ENCODE measurements at regions not wholly inside any gene's neighbourhood (a gene's known extent, or its start where the extent isn't known, plus 50 kb on each side); places are given as distances from the start of the nearest gene placed in this dataset.

- 72 to 77% (median 76%) methylated on average over 7 of the region's 7 CpGs for WGBS, 3 donors
- ATAC-seq (no peak), DNase-seq (no peak)
- intact Hi-C loops (cut with DNase I): loop anchor here in 1 of 2 donors (5.0 kb wide), 2 partner anchors 45 to 110 kb away; no protein-coding TSS in a partner anchor
- TF ChIP-seq, protein P1, sequence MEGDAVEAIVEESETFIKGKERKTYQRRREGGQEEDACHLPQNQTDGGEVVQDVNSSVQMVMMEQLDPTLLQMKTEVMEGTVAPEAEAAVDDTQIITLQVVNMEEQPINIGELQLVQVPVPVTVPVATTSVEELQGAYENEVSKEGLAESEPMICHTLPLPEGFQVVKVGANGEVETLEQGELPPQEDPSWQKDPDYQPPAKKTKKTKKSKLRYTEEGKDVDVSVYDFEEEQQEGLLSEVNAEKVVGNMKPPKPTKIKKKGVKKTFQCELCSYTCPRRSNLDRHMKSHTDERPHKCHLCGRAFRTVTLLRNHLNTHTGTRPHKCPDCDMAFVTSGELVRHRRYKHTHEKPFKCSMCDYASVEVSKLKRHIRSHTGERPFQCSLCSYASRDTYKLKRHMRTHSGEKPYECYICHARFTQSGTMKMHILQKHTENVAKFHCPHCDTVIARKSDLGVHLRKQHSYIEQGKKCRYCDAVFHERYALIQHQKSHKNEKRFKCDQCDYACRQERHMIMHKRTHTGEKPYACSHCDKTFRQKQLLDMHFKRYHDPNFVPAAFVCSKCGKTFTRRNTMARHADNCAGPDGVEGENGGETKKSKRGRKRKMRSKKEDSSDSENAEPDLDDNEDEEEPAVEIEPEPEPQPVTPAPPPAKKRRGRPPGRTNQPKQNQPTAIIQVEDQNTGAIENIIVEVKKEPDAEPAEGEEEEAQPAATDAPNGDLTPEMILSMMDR (IDR thresholded peaks at IDR 0.05): no peak
- no peaks in the 10 kb centered on the region for H3K9me3 ChIP-seq
- H3K27ac ChIP-seq: peak overlapping the region; percentile 21
- H3K36me3 ChIP-seq (ENCODE audit: insufficient read depth in 1 of 2, low read depth in 1 of 2): no peaks in the 10 kb centered on the region
- H3K4me3 ChIP-seq: no peak overlapping the region
- no peaks in the 10 kb centered on the region for H3K27me3 ChIP-seq (ENCODE audit: insufficient read depth in 3 of 3, low read length in 2 of 3)
- no peaks in the 10 kb centered on the region for H3K4me1 ChIP-seq
These were observed 143.8 kb downstream of the FGF1 start for GRCh38 chr5:142542078-142542477.

- WGBS, 3 donors: 31 to 44% (median 35%) methylated on average over 8 of the region's 8 CpGs
- Histone ChIP-seq H3K36me3 (ENCODE audit: insufficient read depth in 1 of 2, low read depth in 1 of 2) (no peaks in the 10 kb centered on the region), H3K27ac (peak overlapping the region; percentile 58), H3K4me1 (no peaks in the 10 kb centered on the region), H3K9me3 (no peaks in the 10 kb centered on the region), H3K27me3 (ENCODE audit: insufficient read depth in 3 of 3, low read length in 2 of 3) (no peaks in the 10 kb centered on the region), H3K4me3 (no peak overlapping the region)
- ATAC-seq (peak in 3 of 4 donors; percentile 57 to 76 (median 66)), DNase-seq (peak; percentile 60 to 78)
- TF ChIP-seq, protein P1 (IDR thresholded peaks at IDR 0.05): no peak
- intact Hi-C loops (cut with DNase I): loop anchor here in 1 of 2 donors (5.0 kb wide), 2 partner anchors 44 to 109 kb away; no protein-coding TSS in a partner anchor
These were observed 144.9 kb downstream of the FGF1 start for GRCh38 chr5:142540922-142541422.

GRCh38 chr5:142539154-142539740 lies 146.6 kb downstream of the FGF1 start:
- H3K4me3 ChIP-seq: no peak overlapping the region
- 45% methylated on average over 1 of the region's 1 CpG; no CpG with 5 or more reads in 2 of the 3 donors for WGBS, 3 donors
- DNase-seq: no peak
- H3K9me3 ChIP-seq: peaks cover 12% of the 10 kb centered on the region
- no peaks in the 10 kb centered on the region for H3K27me3 ChIP-seq (ENCODE audit: insufficient read depth in 3 of 3, low read length in 2 of 3)
- no peaks in the 10 kb centered on the region for H3K4me1 ChIP-seq
- H3K27ac ChIP-seq: no peak overlapping the region
- TF ChIP-seq, protein P1 (IDR thresholded peaks at IDR 0.05): no peak
- intact Hi-C loops (cut with DNase I): no loop called here
- no peaks in the 10 kb centered on the region for H3K36me3 ChIP-seq (ENCODE audit: insufficient read depth in 1 of 2, low read depth in 1 of 2)
- no peak for ATAC-seq

DNA sequence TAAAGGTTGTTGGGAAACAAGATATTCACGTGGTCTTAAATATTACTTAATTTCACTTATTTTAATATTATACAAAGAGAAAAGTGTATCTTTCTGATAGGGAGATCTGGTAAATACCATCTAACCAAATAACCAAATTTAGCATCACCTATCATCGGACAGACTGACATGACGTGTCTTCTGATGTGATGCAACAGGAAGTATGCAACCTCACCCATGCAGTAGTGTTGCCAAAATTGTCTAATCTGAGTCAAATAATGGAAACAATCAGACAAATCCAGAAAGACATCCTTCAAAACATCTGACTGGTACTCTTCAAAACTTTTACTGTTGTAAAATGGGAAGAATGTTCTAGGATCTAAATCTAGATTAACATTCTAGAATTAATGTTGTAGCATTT lies 148.0 kb downstream of the FGF1 start:
- Histone ChIP-seq H3K9me3 (peaks cover 12% of the 10 kb centered on the region), H3K27ac (no peak overlapping the region), H3K4me1 (no peaks in the 10 kb centered on the region), H3K36me3 (ENCODE audit: insufficient read depth in 1 of 2, low read depth in 1 of 2) (no peaks in the 10 kb centered on the region), H3K27me3 (ENCODE audit: insufficient read depth in 3 of 3, low read length in 2 of 3) (no peaks in the 10 kb centered on the region), H3K4me3 (no peak overlapping the region)
- DNase-seq (no peak), ATAC-seq (no peak)
- TF ChIP-seq, protein P1 (IDR thresholded peaks at IDR 0.05): no peak
- WGBS, 3 donors: 62 to 78% (median 67%) methylated on average over 3 of the region's 3 CpGs
- intact Hi-C loops (cut with DNase I): no loop called here

- DNase-seq (no peak), ATAC-seq (no peak)
- intact Hi-C loops (cut with DNase I): no loop called here
- Histone ChIP-seq H3K9me3 (peaks cover 12% of the 10 kb centered on the region), H3K36me3 (ENCODE audit: insufficient read depth in 1 of 2, low read depth in 1 of 2) (no peaks in the 10 kb centered on the region), H3K27ac (no peak overlapping the region), H3K4me1 (no peaks in the 10 kb centered on the region), H3K27me3 (ENCODE audit: insufficient read depth in 3 of 3, low read length in 2 of 3) (no peaks in the 10 kb centered on the region), H3K4me3 (no peak overlapping the region)
- 72 to 84% (median 84%) methylated on average over 4 of the region's 4 CpGs for WGBS, 3 donors
- TF ChIP-seq, protein P1 (IDR thresholded peaks at IDR 0.05): no peak
These were observed 153.1 kb downstream of the FGF1 start for GRCh38 chr5:142532781-142533176.

Measured in psoas muscle (tissue), 7 donors.